ENCODE measurements at regions not wholly inside any gene's neighbourhood (a gene's known extent, or its start where the extent isn't known, plus 50 kb on each side); places are given as distances from the start of the nearest gene placed in this dataset.

- Mint-ChIP-seq H3K4me3 (no peak overlapping the region), H3K36me3 (no peaks in the 10 kb centered on the region), H3K4me1 (no peaks in the 10 kb centered on the region), H3K27me3 (peaks cover 0 to 5% (median 0%) of the 10 kb centered on the region in 3 donors), H3K9me3 (peaks cover 0 to 17% (median 5%) of the 10 kb centered on the region in 7 donors), H3K27ac (no peak overlapping the region)
- DNase-seq (no peak), ATAC-seq (ENCODE audit: low read depth in 2 of 2) (no peak)
These were observed 336.9 kb upstream of the NR3C2 start for GRCh38 chr4:148778980-148779675.

DNA sequence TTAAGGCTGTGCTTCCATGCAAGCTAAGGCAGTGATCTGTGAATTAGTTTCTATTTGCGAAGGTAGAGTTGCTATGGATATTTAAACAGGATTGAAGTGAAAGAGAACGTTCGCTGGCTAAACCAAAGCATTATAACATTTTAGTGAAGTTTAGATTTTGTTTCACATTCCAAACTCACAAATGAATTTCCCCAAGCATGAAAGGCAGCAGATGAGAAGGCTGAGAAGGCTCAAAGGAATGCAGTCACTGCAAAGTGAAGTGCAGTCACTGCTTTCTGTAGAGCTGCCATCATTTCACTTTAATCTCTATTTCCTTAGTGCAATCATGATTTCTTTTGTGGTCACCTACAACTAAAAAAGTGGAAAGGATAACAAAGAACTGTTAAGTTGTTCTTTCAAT, 334.7 kb upstream of the NR3C2 start:
- H3K4me1 Mint-ChIP-seq, result no peaks in the 10 kb centered on the region
- no peak for DNase-seq
- no peaks in the 10 kb centered on the region for H3K36me3 Mint-ChIP-seq
- H3K27me3 Mint-ChIP-seq, result peaks cover 0 to 11% (median 0%) of the 10 kb centered on the region in 3 donors
- H3K4me3 Mint-ChIP-seq, result no peak overlapping the region
- peaks cover 0 to 17% (median 5%) of the 10 kb centered on the region in 7 donors for H3K9me3 Mint-ChIP-seq
- no peak for ATAC-seq (ENCODE audit: low read depth in 2 of 2)
- no peak overlapping the region for H3K27ac Mint-ChIP-seq

DNA sequence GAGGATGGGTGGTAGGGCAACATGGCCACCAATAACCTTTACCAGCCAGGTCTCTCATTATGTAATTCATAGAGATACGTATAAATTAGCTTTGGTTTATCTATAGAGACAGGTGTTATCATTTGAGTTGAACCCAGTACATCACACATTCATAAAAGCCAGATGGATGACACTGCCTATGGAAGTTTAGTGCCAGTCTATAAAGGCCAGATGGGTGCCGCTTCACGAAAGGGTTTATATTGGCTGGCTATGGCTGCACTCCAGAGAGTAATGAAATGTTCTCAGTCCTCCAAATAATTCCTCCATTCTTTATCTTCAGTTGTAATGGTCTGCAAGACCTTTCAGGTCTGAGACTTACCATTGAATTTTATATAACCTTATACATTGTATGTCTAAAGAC, 331.9 kb upstream of the NR3C2 start:
- ATAC-seq (ENCODE audit: low read depth in 2 of 2) (no peak), DNase-seq (no peak)
- H3K36me3 Mint-ChIP-seq, result no peaks in the 10 kb centered on the region
- H3K4me3 Mint-ChIP-seq, result no peak overlapping the region
- H3K27me3 Mint-ChIP-seq, result peaks cover 0 to 11% (median 0%) of the 10 kb centered on the region in 3 donors
- no peak overlapping the region for H3K27ac Mint-ChIP-seq
- H3K9me3 Mint-ChIP-seq, result peaks cover 0 to 2% (median 0%) of the 10 kb centered on the region in 7 donors
- H3K4me1 Mint-ChIP-seq, result no peaks in the 10 kb centered on the region

- no peak for DNase-seq
- no peak for ATAC-seq (ENCODE audit: low read depth in 2 of 2)
- Mint-ChIP-seq H3K27ac (no peak overlapping the region), H3K9me3 (peaks cover 0 to 4% (median 0%) of the 10 kb centered on the region in 7 donors), H3K4me1 (no peaks in the 10 kb centered on the region), H3K27me3 (peaks cover 0 to 11% (median 0%) of the 10 kb centered on the region in 3 donors), H3K4me3 (no peak overlapping the region), H3K36me3 (no peaks in the 10 kb centered on the region)
These were observed 331.1 kb upstream of the NR3C2 start for GRCh38 chr4:148773313-148773712.

GRCh38 chr4:148770848-148771247, 328.6 kb upstream of the NR3C2 start:
- H3K9me3 Mint-ChIP-seq, result peaks cover 0 to 2% (median 0%) of the 10 kb centered on the region in 7 donors
- DNase-seq (no peak), ATAC-seq (ENCODE audit: low read depth in 2 of 2) (no peak)
- H3K4me1 Mint-ChIP-seq, result no peaks in the 10 kb centered on the region
- peaks cover 0 to 6% (median 0%) of the 10 kb centered on the region in 3 donors for H3K27me3 Mint-ChIP-seq
- H3K36me3 Mint-ChIP-seq, result no peaks in the 10 kb centered on the region
- H3K27ac Mint-ChIP-seq, result no peak overlapping the region
- H3K4me3 Mint-ChIP-seq, result no peak overlapping the region

DNA sequence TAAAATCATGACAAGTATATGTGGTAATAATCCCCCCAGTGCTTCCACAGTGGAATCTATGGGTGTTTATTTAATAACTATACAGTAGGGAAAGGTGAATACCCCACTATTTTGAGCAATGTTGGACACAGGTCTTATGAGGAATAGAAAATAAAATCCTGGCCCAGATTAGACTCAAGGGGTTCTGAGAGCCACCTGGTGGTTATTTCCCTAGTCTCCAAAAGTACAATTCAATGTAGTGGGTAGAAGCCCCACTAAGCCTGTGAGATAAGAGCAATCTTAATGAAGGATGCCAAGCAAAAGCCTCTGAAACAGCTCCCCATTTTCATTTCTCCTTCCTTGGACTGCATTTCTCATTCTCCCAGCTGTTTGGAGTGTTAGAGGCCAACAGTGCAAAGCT, 328.2 kb upstream of the NR3C2 start:
- H3K4me3 Mint-ChIP-seq, result no peak overlapping the region
- peaks cover 0 to 6% (median 0%) of the 10 kb centered on the region in 3 donors for H3K27me3 Mint-ChIP-seq
- no peaks in the 10 kb centered on the region for H3K36me3 Mint-ChIP-seq
- H3K4me1 Mint-ChIP-seq, result no peaks in the 10 kb centered on the region
- ATAC-seq (ENCODE audit: low read depth in 2 of 2) (no peak), DNase-seq (no peak)
- H3K27ac Mint-ChIP-seq, result no peak overlapping the region
- H3K9me3 Mint-ChIP-seq, result peaks cover 0 to 2% (median 0%) of the 10 kb centered on the region in 7 donors

GRCh38 chr4:148764720-148765119, 322.5 kb upstream of the NR3C2 start:
- peaks cover 0 to 37% (median 17%) of the 10 kb centered on the region in 7 donors for H3K9me3 Mint-ChIP-seq
- no peak overlapping the region for H3K4me3 Mint-ChIP-seq
- H3K4me1 Mint-ChIP-seq, result no peaks in the 10 kb centered on the region
- peaks cover 0 to 8% (median 0%) of the 10 kb centered on the region in 3 donors for H3K27me3 Mint-ChIP-seq
- H3K27ac Mint-ChIP-seq, result no peak overlapping the region
- H3K36me3 Mint-ChIP-seq, result no peaks in the 10 kb centered on the region
- no peak for ATAC-seq (ENCODE audit: low read depth in 2 of 2)
- no peak for DNase-seq

GRCh38 chr4:148757171-148757570, 315.0 kb upstream of the NR3C2 start:
- Mint-ChIP-seq H3K27ac (no peak overlapping the region), H3K9me3 (peaks cover 9 to 43% (median 26%) of the 10 kb centered on the region in 7 donors), H3K27me3 (peaks cover 0 to 5% (median 3%) of the 10 kb centered on the region in 3 donors), H3K36me3 (peaks cover 0 to 7% of the 10 kb centered on the region in 2 donors), H3K4me3 (no peak overlapping the region), H3K4me1 (peaks cover 0 to 3% (median 0%) of the 10 kb centered on the region in 3 donors)
- ATAC-seq (ENCODE audit: low read depth in 2 of 2) (no peak), DNase-seq (no peak)

DNA sequence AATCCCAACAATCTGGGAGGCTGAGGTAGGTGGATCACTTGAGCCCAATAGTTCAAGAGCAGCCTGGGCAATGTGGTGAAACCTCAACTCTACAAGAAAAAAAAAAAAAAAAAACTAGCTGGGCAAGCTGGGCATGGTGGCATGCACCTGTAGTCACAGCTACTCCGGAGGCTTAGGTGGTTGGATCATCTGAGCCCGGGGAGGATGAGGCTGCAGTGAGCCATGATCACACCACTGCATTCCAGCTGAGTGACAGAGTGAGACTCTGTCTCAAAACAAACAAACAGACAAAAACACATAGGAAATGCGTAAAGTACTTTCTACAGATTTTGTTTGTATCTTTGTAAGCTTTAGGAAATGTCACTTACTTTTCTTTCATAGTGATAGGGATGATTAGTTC, 307.2 kb upstream of the NR3C2 start:
- H3K36me3 Mint-ChIP-seq, result no peaks in the 10 kb centered on the region
- H3K9me3 Mint-ChIP-seq, result peaks cover 0 to 5% (median 4%) of the 10 kb centered on the region in 7 donors
- no peak overlapping the region for H3K27ac Mint-ChIP-seq
- DNase-seq, result no peak
- no peaks in the 10 kb centered on the region for H3K27me3 Mint-ChIP-seq
- no peak overlapping the region for H3K4me3 Mint-ChIP-seq
- no peak for ATAC-seq (ENCODE audit: low read depth in 2 of 2)
- H3K4me1 Mint-ChIP-seq, result peaks cover 0 to 3% (median 0%) of the 10 kb centered on the region in 3 donors

- Mint-ChIP-seq H3K9me3 (peaks cover 0 to 4% (median 3%) of the 10 kb centered on the region in 7 donors), H3K27ac (no peak overlapping the region), H3K4me3 (no peak overlapping the region), H3K36me3 (no peaks in the 10 kb centered on the region), H3K4me1 (no peaks in the 10 kb centered on the region), H3K27me3 (no peaks in the 10 kb centered on the region)
- ATAC-seq (ENCODE audit: low read depth in 2 of 2) (no peak), DNase-seq (no peak)
These were observed 305.6 kb upstream of the NR3C2 start for GRCh38 chr4:148747721-148748268.

GRCh38 chr4:148740701-148741100, 298.5 kb upstream of the NR3C2 start:
- Mint-ChIP-seq H3K9me3 (peaks cover 0 to 10% (median 3%) of the 10 kb centered on the region in 7 donors), H3K36me3 (no peaks in the 10 kb centered on the region), H3K27me3 (no peaks in the 10 kb centered on the region), H3K4me1 (no peaks in the 10 kb centered on the region), H3K4me3 (no peak overlapping the region), H3K27ac (no peak overlapping the region)
- DNase-seq, result no peak
- ATAC-seq (ENCODE audit: low read depth in 2 of 2), result no peak

GRCh38 chr4:148737061-148737770, 295.0 kb upstream of the NR3C2 start:
- ATAC-seq (ENCODE audit: low read depth in 2 of 2), result no peak
- Mint-ChIP-seq H3K36me3 (no peaks in the 10 kb centered on the region), H3K27ac (no peak overlapping the region), H3K4me3 (no peak overlapping the region), H3K9me3 (peaks cover 0 to 10% (median 0%) of the 10 kb centered on the region in 7 donors), H3K27me3 (no peaks in the 10 kb centered on the region), H3K4me1 (no peaks in the 10 kb centered on the region)
- no peak for DNase-seq

DNA sequence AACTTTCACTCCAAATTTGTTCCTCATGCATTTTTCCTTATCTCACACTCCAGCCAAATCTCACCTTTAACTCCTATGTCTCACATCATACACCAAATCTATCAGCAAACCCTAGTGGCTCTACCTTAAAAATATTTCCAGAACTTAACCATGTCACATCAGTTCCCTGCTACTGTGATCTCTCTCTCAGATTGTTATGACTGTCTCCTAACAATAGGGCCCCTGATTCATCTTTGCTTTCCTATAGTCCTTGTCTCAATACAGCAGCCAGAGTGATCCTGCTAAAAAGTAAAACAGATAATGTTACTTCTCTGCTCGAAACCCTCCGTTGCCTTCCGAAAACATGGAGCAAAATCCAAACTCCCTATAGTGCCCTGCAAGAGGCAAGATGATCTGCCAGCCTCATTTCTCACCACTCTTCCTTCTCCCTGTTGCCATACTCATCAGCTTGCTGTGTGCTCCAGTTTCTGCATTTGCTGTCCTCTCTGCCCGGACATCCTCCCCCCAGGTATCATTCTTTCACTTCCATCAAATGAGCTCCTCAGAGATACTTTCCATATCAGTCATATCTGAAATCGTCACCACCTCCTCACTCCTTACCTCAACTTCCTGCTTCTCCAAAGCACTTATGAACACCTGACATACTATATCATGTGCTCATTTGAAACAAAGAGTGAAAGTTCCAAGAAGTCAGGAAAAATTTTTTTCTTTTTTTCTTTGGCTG, 293.4 kb upstream of the NR3C2 start:
- no peaks in the 10 kb centered on the region for H3K36me3 Mint-ChIP-seq
- H3K9me3 Mint-ChIP-seq, result peaks cover 0 to 10% (median 0%) of the 10 kb centered on the region in 7 donors
- H3K27ac Mint-ChIP-seq, result no peak overlapping the region
- H3K4me1 Mint-ChIP-seq, result no peaks in the 10 kb centered on the region
- ATAC-seq (ENCODE audit: low read depth in 2 of 2), result no peak
- no peak for DNase-seq
- no peak overlapping the region for H3K4me3 Mint-ChIP-seq
- no peaks in the 10 kb centered on the region for H3K27me3 Mint-ChIP-seq

Data from naive B cell (primary cell).